ENCODE measurements at regions not wholly inside any gene's neighbourhood (a gene's known extent, or its start where the extent isn't known, plus 50 kb on each side); places are given as distances from the start of the nearest gene placed in this dataset.

- no peak for TF ChIP-seq POLR2A (IDR thresholded peaks at IDR 0.05)
- TF ChIP-seq POLR2AphosphoS5 (IDR thresholded peaks at IDR 0.05) = no peak
- TF ChIP-seq CTCF (IDR thresholded peaks at IDR 0.05) = no peak
Observed at GRCh38 chr14:98773814-98774213, 498.2 kb downstream of the BCL11B start.
